H1 (cell line): ENCODE measurements at regions not wholly inside any gene's neighbourhood (a gene's known extent, or its start where the extent isn't known, plus 50 kb on each side); places are given as distances from the start of the nearest gene placed in this dataset.

Experiments used
- CTCF ChIA-PET: fragments of 300-600 bp; sonication (Branson Sonifier 250); formaldehyde crosslinking; loops from one replicate; lab custom pipeline; 2021; ENCODE audit not compliant: partially characterized antibody; lab: Charles Lee
- POLR2A ChIA-PET: fragments of 300-600 bp; sonication (Branson Sonifier 250); formaldehyde crosslinking; loops from one replicate; lab custom pipeline; 2021; ENCODE audit warnings: inconsistent platforms; ENCODE audit not compliant: partially characterized antibody; lab: Charles Lee
- DNase-seq, 2 experiments: peaks; one replicate each; pipeline versions ENCODE4 v3.0.0 to v3.0.0-alpha.2; 2010 to 2022; ENCODE audit warnings: low spot score in 2 of 2, low read depth in 1 of 2, mixed read lengths in 1 of 2
- FAIRE-seq: peaks from 2 replicates; lab custom pipeline; 2011; peaks lifted over from hg19 to GRCh38; lab: Jason Lieb, UNC
- H2AFZ ChIP-seq: 2 replicates; pipeline ENCODE4 v1.8.1; 2012; ENCODE audit warnings: low read length, inconsistent platforms
- H2AK5ac ChIP-seq: 2 replicates; pipeline ENCODE4 v1.6.1; 2013; ENCODE audit warnings: low read depth, low read length
- H2BK120ac ChIP-seq: replicated peaks from 2 replicates; pipeline ENCODE3; 2013; ENCODE audit warnings: low read depth, low read length, inconsistent platforms
- H2BK12ac ChIP-seq: 2 replicates; pipeline ENCODE4 v1.6.1; 2013; ENCODE audit warnings: low read depth, low read length
- H2BK15ac ChIP-seq: 2 replicates; pipeline ENCODE4 v1.6.1; 2013; ENCODE audit warnings: low read length
- H2BK20ac ChIP-seq: 2 replicates; pipeline ENCODE4 v1.6.1; 2013; ENCODE audit warnings: low read length
- H2BK5ac ChIP-seq: 2 replicates; pipeline ENCODE4 v1.6.1; 2013; ENCODE audit warnings: low read depth, low read length
- H3K14ac ChIP-seq: 2 replicates; pipeline ENCODE4 v1.6.1; 2013; ENCODE audit warnings: inconsistent platforms; ENCODE audit not compliant: insufficient read length
- H3K18ac ChIP-seq: 2 replicates; pipeline ENCODE4 v1.6.1; 2013; ENCODE audit warnings: low read length; ENCODE audit errors: extremely low read depth
- H3K23ac ChIP-seq: 2 replicates; pipeline ENCODE4 v1.6.1; 2013; ENCODE audit warnings: inconsistent platforms; ENCODE audit not compliant: insufficient read length
- H3K23me2 ChIP-seq: 2 replicates; pipeline ENCODE4 v1.6.1; 2013; ENCODE audit warnings: low read depth, low read length
- H3K27ac ChIP-seq: 2 replicates; pipeline ENCODE4 v1.6.1; 2011; ENCODE audit warnings: low read depth, low read length, inconsistent platforms
- H3K27me3 ChIP-seq, 4 experiments: replicated peaks in 1 of 4; 1 replicate in 1 of 4; 2 replicates in 3 of 4; pipeline versions ENCODE4 v1.6.1 to v1.8.1; 2011 to 2013; ENCODE audit warnings: low read length in 3 of 4, mild to moderate bottlenecking in 3 of 4, inconsistent platforms in 2 of 4, mixed read lengths in 2 of 4, moderate library complexity in 1 of 4; ENCODE audit not compliant: control insufficient read depth in 3 of 4, insufficient read depth in 3 of 4; ENCODE audit errors: extremely low read depth in 1 of 4
- H3K36me3 ChIP-seq, 4 experiments: 2 replicates each; pipeline versions ENCODE4 v1.6.1 to v1.8.1; 2011 to 2013; ENCODE audit warnings: mild to moderate bottlenecking in 4 of 4, low read length in 3 of 4, moderate library complexity in 2 of 4, control low read depth in 1 of 4, inconsistent platforms in 1 of 4; ENCODE audit not compliant: insufficient read depth in 4 of 4, control insufficient read depth in 2 of 4
- H3K4ac ChIP-seq: replicated peaks from 2 replicates; pipeline ENCODE3; 2013; ENCODE audit warnings: low read length, low read depth, mixed read lengths, inconsistent platforms; ENCODE audit not compliant: insufficient read length
- H3K4me1 ChIP-seq, 4 experiments: replicated peaks in 1 of 4; 1 replicate in 1 of 4; 2 replicates in 3 of 4; pipeline versions ENCODE4 v1.6.1 to v1.8.1; 2011 to 2013; ENCODE audit warnings: low read length in 3 of 4, inconsistent platforms in 2 of 4, mixed read lengths in 1 of 4; ENCODE audit not compliant: insufficient read depth in 4 of 4, control insufficient read depth in 3 of 4
- H3K4me2 ChIP-seq, 2 experiments: 2 replicates each; pipeline versions ENCODE4 v1.6.1 to v1.8.1; 2011 to 2013; ENCODE audit warnings: low read depth in 2 of 2, low read length in 2 of 2, control low read depth in 1 of 2, inconsistent platforms in 1 of 2, mild to moderate bottlenecking in 1 of 2; ENCODE audit not compliant: insufficient read depth in 1 of 2
- H3K4me3 ChIP-seq, 4 experiments: fragments of 200-600, 300-600 bp in 1 of 4; sonication (generic), shearing (Covaris generic), sonication (Bioruptor Twin) in 1 of 4; 2 replicates each; pipeline versions ENCODE4 v1.5.1 to v1.8.1; 2011 to 2016; ENCODE audit warnings: low read length in 4 of 4, low read depth in 3 of 4, control low read depth in 2 of 4, inconsistent platforms in 2 of 4, mild to moderate bottlenecking in 2 of 4, mixed read lengths in 1 of 4, moderate library complexity in 1 of 4; ENCODE audit not compliant: insufficient read depth in 2 of 4; ENCODE audit errors: extremely low read depth in 1 of 4
- H3K56ac ChIP-seq: replicated peaks from 2 replicates; pipeline ENCODE3; 2013; ENCODE audit warnings: low read depth, mild to moderate bottlenecking, mixed read lengths, low read length, inconsistent platforms; ENCODE audit not compliant: insufficient read length
- H3K79me1 ChIP-seq: 2 replicates; pipeline ENCODE4 v1.6.1; 2013; ENCODE audit warnings: low read depth, low read length, control low read depth
- H3K79me2 ChIP-seq, 2 experiments: 2 replicates each; pipeline versions ENCODE4 v1.6.1 to v1.8.1; 2012 to 2013; ENCODE audit warnings: low read length in 2 of 2, mild to moderate bottlenecking in 2 of 2, inconsistent platforms in 1 of 2; ENCODE audit not compliant: insufficient read depth in 2 of 2, control insufficient read depth in 1 of 2
- H3K9ac ChIP-seq, 4 experiments: replicated peaks in 1 of 4; 1 replicate in 1 of 4; 2 replicates in 3 of 4; pipeline versions ENCODE4 v1.6.1 to v1.8.1; 2011 to 2013; ENCODE audit warnings: low read depth in 3 of 4, low read length in 3 of 4, control low read depth in 2 of 4, mild to moderate bottlenecking in 2 of 4, moderate library complexity in 2 of 4, inconsistent platforms in 1 of 4; ENCODE audit errors: extremely low read depth in 1 of 4
- H3K9me3 ChIP-seq, 2 experiments: 2 replicates each; pipeline versions ENCODE4 v1.6.1 to v1.8.1; 2012 to 2013; ENCODE audit warnings: mild to moderate bottlenecking in 2 of 2, moderate library complexity in 2 of 2, control low read depth in 1 of 2, inconsistent platforms in 1 of 2, low read depth in 1 of 2, low read length in 1 of 2, mixed read lengths in 1 of 2; ENCODE audit not compliant: insufficient read depth in 2 of 2
- H4K20me1 ChIP-seq, 2 experiments: replicated peaks in 1 of 2; 2 replicates each; pipeline versions ENCODE3 to v1.8.1; 2011 to 2013; ENCODE audit warnings: inconsistent platforms in 2 of 2, low read length in 2 of 2, mild to moderate bottlenecking in 1 of 2; ENCODE audit not compliant: insufficient read depth in 2 of 2, control insufficient read depth in 1 of 2
- H4K5ac ChIP-seq: 2 replicates; pipeline ENCODE4 v1.6.1; 2013; ENCODE audit warnings: low read length, low read depth, mixed read lengths, inconsistent platforms; ENCODE audit not compliant: insufficient read length
- H4K8ac ChIP-seq: 2 replicates; pipeline ENCODE4 v1.8.0; 2013; ENCODE audit warnings: mild to moderate bottlenecking, moderate library complexity, low read length, inconsistent platforms; ENCODE audit not compliant: insufficient read depth; ENCODE audit errors: extremely low read depth
- H4K91ac ChIP-seq: replicated peaks from 2 replicates; pipeline ENCODE3; 2013; ENCODE audit warnings: low read length, mixed read lengths, inconsistent platforms; ENCODE audit not compliant: insufficient read length
- GTF2F1 ChIP-seq: IDR thresholded peaks from 2 replicates; pipeline ENCODE4 v1.6.1; 2012; ENCODE audit warnings: low read depth, low read length, improper control_type of control experiment, borderline replicate concordance
- PHF8 ChIP-seq: fragments of 200-600 bp; sonication (generic); conservative IDR thresholded peaks from 2 replicates; pipeline ENCODE4 v1.7.1; 2012; ENCODE audit warnings: low read depth, mild to moderate bottlenecking, inconsistent platforms, low read length, moderate library complexity
- RAD21 ChIP-seq, 2 experiments: IDR thresholded peaks in 1 of 2; conservative IDR thresholded peaks in 1 of 2; 2 replicates each; pipeline ENCODE4 v1.6.1; 2011; ENCODE audit warnings: low read depth in 2 of 2, low read length in 2 of 2, improper control_type of control experiment in 1 of 2, inconsistent platforms in 1 of 2, mild to moderate bottlenecking in 1 of 2, moderate library complexity in 1 of 2
- YY1 ChIP-seq: IDR thresholded peaks from 2 replicates; pipeline ENCODE4 v1.6.1; 2011; ENCODE audit warnings: low read depth, mild to moderate bottlenecking, low read length
- WGBS, 2 experiments: shearing (Covaris generic) in 1 of 2; methylation state at CpG; one replicate each; pipeline versions ENCODE4 v1.1.6 to v1.1.7; 2013 to 2015; ENCODE audit warnings: low lambda C conversion rate in 2 of 2, mixed read lengths in 2 of 2, inconsistent platforms in 1 of 2, low coverage in 1 of 2, missing lambda C conversion rate in 1 of 2; ENCODE audit not compliant: insufficient replicate concordance in 2 of 2, insufficient coverage in 1 of 2, insufficient read length in 1 of 2; ENCODE audit errors: extremely low coverage in 1 of 2, missing lambda C conversion rate in 1 of 2; 5-methylcytosine and 5-hydroxymethylcytosine counted together
- TF ChIP-seq, protein P1 (sequence below): IDR thresholded peaks from 2 replicates; pipeline ENCODE4 v1.6.1; 2012; ENCODE audit warnings: low read length, inconsistent platforms
- TF ChIP-seq, protein P2 (sequence below), 3 experiments: IDR thresholded peaks; 1 replicate in 2 of 3; 2 replicates in 1 of 3; pipeline versions ENCODE4 v1.5.1 to v1.6.1; 2011; ENCODE audit warnings: low read length in 3 of 3, mild to moderate bottlenecking in 3 of 3, inconsistent platforms in 2 of 3, low read depth in 1 of 3, moderate library complexity in 1 of 3; ENCODE audit not compliant: insufficient read depth in 1 of 3; ENCODE audit errors: control extremely low read depth in 1 of 3

DNA sequence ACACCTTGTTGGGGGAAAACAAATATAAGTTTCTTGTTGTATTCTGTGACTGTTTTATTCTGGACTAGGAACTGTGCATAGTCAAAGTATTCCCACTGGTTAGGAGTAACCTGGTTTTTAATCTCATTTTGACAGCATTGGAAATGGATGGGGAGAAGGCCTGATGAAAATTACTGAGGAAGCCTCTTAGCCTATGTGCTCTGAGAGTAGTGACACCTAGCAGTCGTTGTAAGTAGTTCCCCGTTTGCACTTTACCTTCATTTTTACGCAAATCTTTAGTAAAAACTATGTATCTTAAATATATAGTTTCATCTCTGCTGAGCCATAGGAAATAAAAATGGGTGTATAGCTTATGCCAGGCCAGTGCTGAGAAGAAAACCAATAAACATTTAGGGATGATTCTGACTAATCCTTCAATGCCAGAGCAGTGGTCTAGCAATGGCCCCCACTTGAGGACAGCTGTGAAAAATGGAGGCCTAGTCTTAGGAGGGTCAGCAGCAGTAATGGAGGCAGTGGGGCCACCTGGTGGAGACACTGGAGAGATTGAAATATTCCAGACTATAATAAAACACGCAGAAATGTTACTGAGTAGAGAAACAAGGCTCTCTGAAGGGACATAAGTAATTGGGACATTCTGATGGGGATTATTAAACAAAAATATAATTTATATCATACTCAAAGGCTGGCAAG is 133.2 kb upstream of the NOVA1 start:
- no peak overlapping the region for H4K91ac ChIP-seq

More for the DNA sequence above, 133.2 kb upstream of the NOVA1 start:
- no peak overlapping the region for H3K4me2 ChIP-seq
- H3K4me3 ChIP-seq = no peak overlapping the region
- no peak for FAIRE-seq
- H4K8ac ChIP-seq = no peak overlapping the region
- H3K56ac ChIP-seq = no peak overlapping the region
- H2AFZ ChIP-seq = no peak overlapping the region
- H3K36me3 ChIP-seq = no peaks in the 10 kb centered on the region
- no peak overlapping the region for H3K9ac ChIP-seq
- H2BK120ac ChIP-seq = no peak overlapping the region
- H3K4ac ChIP-seq = no peak overlapping the region
- no peaks in the 10 kb centered on the region for H3K27me3 ChIP-seq
- TF ChIP-seq, protein P1, sequence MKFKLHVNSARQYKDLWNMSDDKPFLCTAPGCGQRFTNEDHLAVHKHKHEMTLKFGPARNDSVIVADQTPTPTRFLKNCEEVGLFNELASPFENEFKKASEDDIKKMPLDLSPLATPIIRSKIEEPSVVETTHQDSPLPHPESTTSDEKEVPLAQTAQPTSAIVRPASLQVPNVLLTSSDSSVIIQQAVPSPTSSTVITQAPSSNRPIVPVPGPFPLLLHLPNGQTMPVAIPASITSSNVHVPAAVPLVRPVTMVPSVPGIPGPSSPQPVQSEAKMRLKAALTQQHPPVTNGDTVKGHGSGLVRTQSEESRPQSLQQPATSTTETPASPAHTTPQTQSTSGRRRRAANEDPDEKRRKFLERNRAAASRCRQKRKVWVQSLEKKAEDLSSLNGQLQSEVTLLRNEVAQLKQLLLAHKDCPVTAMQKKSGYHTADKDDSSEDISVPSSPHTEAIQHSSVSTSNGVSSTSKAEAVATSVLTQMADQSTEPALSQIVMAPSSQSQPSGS = no peak
- TF ChIP-seq, protein P2, sequence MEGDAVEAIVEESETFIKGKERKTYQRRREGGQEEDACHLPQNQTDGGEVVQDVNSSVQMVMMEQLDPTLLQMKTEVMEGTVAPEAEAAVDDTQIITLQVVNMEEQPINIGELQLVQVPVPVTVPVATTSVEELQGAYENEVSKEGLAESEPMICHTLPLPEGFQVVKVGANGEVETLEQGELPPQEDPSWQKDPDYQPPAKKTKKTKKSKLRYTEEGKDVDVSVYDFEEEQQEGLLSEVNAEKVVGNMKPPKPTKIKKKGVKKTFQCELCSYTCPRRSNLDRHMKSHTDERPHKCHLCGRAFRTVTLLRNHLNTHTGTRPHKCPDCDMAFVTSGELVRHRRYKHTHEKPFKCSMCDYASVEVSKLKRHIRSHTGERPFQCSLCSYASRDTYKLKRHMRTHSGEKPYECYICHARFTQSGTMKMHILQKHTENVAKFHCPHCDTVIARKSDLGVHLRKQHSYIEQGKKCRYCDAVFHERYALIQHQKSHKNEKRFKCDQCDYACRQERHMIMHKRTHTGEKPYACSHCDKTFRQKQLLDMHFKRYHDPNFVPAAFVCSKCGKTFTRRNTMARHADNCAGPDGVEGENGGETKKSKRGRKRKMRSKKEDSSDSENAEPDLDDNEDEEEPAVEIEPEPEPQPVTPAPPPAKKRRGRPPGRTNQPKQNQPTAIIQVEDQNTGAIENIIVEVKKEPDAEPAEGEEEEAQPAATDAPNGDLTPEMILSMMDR (IDR thresholded peaks at IDR 0.05; ENCODE audit: control extremely low read depth in 1 of 3, insufficient read depth in 1 of 3, low read depth in 1 of 3, low read length in 3 of 3) = peak; percentile 50 to 70 (median 61)
- TF ChIP-seq RAD21 (IDR thresholded peaks at IDR 0.05 in 1 of 2, conservative IDR thresholded peaks at IDR 0.05 in 1 of 2; ENCODE audit: low read depth in 2 of 2, low read length in 2 of 2) = peak; percentile 78 to 81
- no peak for TF ChIP-seq GTF2F1
- no peak for TF ChIP-seq PHF8
- TF ChIP-seq YY1 = peak; percentile 91
- no peaks in the 10 kb centered on the region for H3K23me2 ChIP-seq
- H4K5ac ChIP-seq = no peak overlapping the region
- no peaks in the 10 kb centered on the region for H3K4me1 ChIP-seq
- H4K20me1 ChIP-seq = no peaks in the 10 kb centered on the region
- no peak overlapping the region for H2BK15ac ChIP-seq
- H3K23ac ChIP-seq = no peak overlapping the region
- H2BK5ac ChIP-seq = no peak overlapping the region
- no peak overlapping the region for H3K18ac ChIP-seq
- peak; percentile 17 to 59 for DNase-seq
- WGBS, 2 experiments = 81% methylated on average over 4 of the region's 4 CpGs; no CpG with 5 or more reads in 1 of the 2 experiments
- no peak overlapping the region for H2BK20ac ChIP-seq
- no peaks in the 10 kb centered on the region for H3K79me1 ChIP-seq
- H3K79me2 ChIP-seq = no peaks in the 10 kb centered on the region
- POLR2A ChIA-PET = no interaction called here
- H2BK12ac ChIP-seq = no peak overlapping the region
- CTCF ChIA-PET = interaction anchor here (0.7 to 2.5 kb wide), 16 partner anchors 10 to 896 kb away, joined by 3 to 10 read pairs (median 3); no protein-coding TSS in a partner anchor
- H3K27ac ChIP-seq = no peak overlapping the region
- no peak overlapping the region for H3K14ac ChIP-seq
- no peak overlapping the region for H2AK5ac ChIP-seq
- H3K9me3 ChIP-seq = no peaks in the 10 kb centered on the region
